Adrenal gland (tissue), 5 donors: ENCODE measurements at regions not wholly inside any gene's neighbourhood (a gene's known extent, or its start where the extent isn't known, plus 50 kb on each side); places are given as distances from the start of the nearest gene placed in this dataset.
"Not testable (repeated sequence)": the region's sequence is repeated elsewhere in the genome, so short reads cannot be mapped to it uniquely, and the experiment has no call there.

ENCODE experiments used
- CTCF ChIP-seq, 6 experiments: fragments of 450-650 bp in 4 of 6; fragments of 200-600 bp in 2 of 6; sonication (generic) in 1 of 6; IDR thresholded peaks; 1 replicate in 5 of 6; 2 replicates in 1 of 6; pipeline versions ENCODE4 v1.5.1 to v1.8.0; 2016 to 2021; ENCODE audit warnings: antibody characterized with exemption in 6 of 6, mild to moderate bottlenecking in 2 of 6, moderate library complexity in 1 of 6
- POLR2A ChIP-seq, 2 donors: fragments of 450-650 bp; IDR thresholded peaks; one replicate each; pipeline ENCODE4 v1.6.1; 2017; ENCODE audit warnings: antibody characterized with exemption in 2 of 2, mild to moderate bottlenecking in 2 of 2, moderate library complexity in 1 of 2
- donor health status: DM: no; HTN: no; CAD: no.

- TF ChIP-seq CTCF, POLR2A (IDR thresholded peaks at IDR 0.05): not testable (repeated sequence)
Observed at GRCh38 chr15:19902388-19902787, 639.2 kb downstream of the GOLGA6L6 start.
